ENCODE measurements at regions not wholly inside any gene's neighbourhood (a gene's known extent, or its start where the extent isn't known, plus 50 kb on each side); places are given as distances from the start of the nearest gene placed in this dataset.

- TF ChIP-seq GATA3 (IDR thresholded peaks at IDR 0.05; ENCODE audit: low read depth, low read length) (no peak), GATA2 (IDR thresholded peaks at IDR 0.05; ENCODE audit: low read depth, low read length) (no peak)
Observed at GRCh38 chr2:106709229-106709628, 176.7 kb downstream of the ST6GAL2 start.
